ENCODE measurements at regions not wholly inside any gene's neighbourhood (a gene's known extent, or its start where the extent isn't known, plus 50 kb on each side); places are given as distances from the start of the nearest gene placed in this dataset.

DNA sequence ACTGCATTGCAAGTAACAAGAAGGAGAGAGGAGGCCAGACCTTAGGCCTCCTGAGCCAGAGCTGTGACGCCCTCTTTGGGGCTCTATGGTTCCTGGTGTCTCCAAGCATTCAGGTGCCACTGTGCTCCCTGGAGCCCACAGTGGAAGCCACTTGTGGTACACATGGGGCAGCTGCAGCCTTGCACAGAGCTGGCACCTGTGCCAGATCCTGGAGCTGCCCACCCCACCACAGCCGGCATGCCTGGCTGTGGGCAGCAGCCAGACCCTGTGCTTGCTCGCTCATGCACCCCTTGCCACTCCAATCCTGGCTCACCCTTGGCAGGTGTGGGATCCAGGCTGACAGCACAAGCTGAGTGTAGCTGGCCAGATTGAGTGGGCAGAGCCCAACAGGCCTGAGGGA lies 173.8 kb upstream of the SMIM30 start:
- Histone ChIP-seq H3K27ac (ENCODE audit: low read depth in 2 of 2, low read length in 1 of 2) (no peak overlapping the region), H3K4me1 (ENCODE audit: control insufficient read depth in 1 of 2, insufficient read depth in 2 of 2, low read depth in 1 of 2, low read length in 1 of 2) (no peaks in the 10 kb centered on the region), H3K9me2 (0 out of 2 replicates have a peak, but pooled peaks cover 5% of the 10 kb centered on the region), H4K20me1 (ENCODE audit: insufficient read depth) (no peaks in the 10 kb centered on the region), H3K79me2 (ENCODE audit: insufficient read depth) (no peaks in the 10 kb centered on the region), H3K9me3 (no peaks in the 10 kb centered on the region), H3K27me3 (ENCODE audit: insufficient read depth) (no peaks in the 10 kb centered on the region), H2AFZ (ENCODE audit: low read depth) (no peak overlapping the region), H3K4me3 (ENCODE audit: low read depth in 2 of 2, low read length in 1 of 2) (no peak overlapping the region), H3K9ac (no peak overlapping the region), H3K36me3 (replicated peaks in 1 of 2; ENCODE audit: control insufficient read depth in 1 of 2, insufficient read depth in 2 of 2, low read length in 1 of 2) (no peaks in the 10 kb centered on the region), H3F3A (replicated peaks; ENCODE audit: insufficient read depth) (peaks cover 3% of the 10 kb centered on the region), H3K4me2 (no peak overlapping the region)
- POLR2A ChIA-PET, result no interaction called here
- CTCF ChIA-PET, result interaction anchor here (0.8 kb wide), 1 partner anchor 15 kb away, joined by 3 read pairs; no protein-coding TSS in a partner anchor
- TF ChIP-seq SMC3 (IDR thresholded peaks at IDR 0.05; ENCODE audit: low read depth, low read length), result no peak
- DNase-seq, result no peak
- 71% methylated on average over 2 of the region's 3 CpGs for WGBS (ENCODE audit: low lambda C conversion rate)

DNA sequence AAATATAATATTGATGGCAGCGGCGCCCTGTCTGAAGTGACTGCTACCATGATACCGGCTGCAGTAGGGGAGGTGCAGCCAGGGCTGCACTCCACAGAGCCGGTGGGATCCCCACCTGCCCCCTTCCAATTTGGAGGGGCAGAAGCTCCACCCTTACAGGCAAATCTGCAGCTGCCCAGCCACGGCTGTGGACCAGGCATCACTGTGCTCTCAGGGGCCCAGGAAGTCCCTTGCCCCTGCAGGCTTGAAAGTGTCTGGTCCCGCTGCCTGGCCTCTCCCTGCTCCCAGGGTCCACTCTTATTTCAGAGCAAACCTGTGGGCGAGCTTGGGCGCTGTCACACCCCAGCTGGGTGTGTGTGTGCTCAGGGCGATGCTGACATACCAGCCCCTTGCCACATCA lies 172.7 kb upstream of the SMIM30 start:
- Histone ChIP-seq H3K27me3 (ENCODE audit: insufficient read depth) (no peaks in the 10 kb centered on the region), H3F3A (replicated peaks; ENCODE audit: insufficient read depth) (peaks cover 3% of the 10 kb centered on the region), H3K9me2 (0 out of 2 replicates have a peak, but pooled peaks cover 4% of the 10 kb centered on the region), H3K9me3 (no peaks in the 10 kb centered on the region), H3K27ac (ENCODE audit: low read depth in 2 of 2, low read length in 1 of 2) (no peak overlapping the region), H3K36me3 (replicated peaks in 1 of 2; ENCODE audit: control insufficient read depth in 1 of 2, insufficient read depth in 2 of 2, low read length in 1 of 2) (no peaks in the 10 kb centered on the region), H2AFZ (ENCODE audit: low read depth) (no peak overlapping the region), H3K79me2 (ENCODE audit: insufficient read depth) (no peaks in the 10 kb centered on the region), H4K20me1 (ENCODE audit: insufficient read depth) (no peaks in the 10 kb centered on the region), H3K4me3 (ENCODE audit: low read depth in 2 of 2, low read length in 1 of 2) (no peak overlapping the region), H3K4me2 (no peak overlapping the region), H3K9ac (no peak overlapping the region), H3K4me1 (ENCODE audit: control insufficient read depth in 1 of 2, insufficient read depth in 2 of 2, low read depth in 1 of 2, low read length in 1 of 2) (no peaks in the 10 kb centered on the region)
- no peak for TF ChIP-seq GATA2 (CRISPR knock-in tag; IDR thresholded peaks at IDR 0.05)
- TF ChIP-seq SMC3 (IDR thresholded peaks at IDR 0.05; ENCODE audit: low read depth, low read length), result no peak
- no peak for TF ChIP-seq RCOR1 (IDR thresholded peaks at IDR 0.05; ENCODE audit: low read length)
- TF ChIP-seq POLR2AphosphoS5 (IDR thresholded peaks at IDR 0.05; ENCODE audit: low read depth, low read length), result no peak
- TF ChIP-seq, protein P1, sequence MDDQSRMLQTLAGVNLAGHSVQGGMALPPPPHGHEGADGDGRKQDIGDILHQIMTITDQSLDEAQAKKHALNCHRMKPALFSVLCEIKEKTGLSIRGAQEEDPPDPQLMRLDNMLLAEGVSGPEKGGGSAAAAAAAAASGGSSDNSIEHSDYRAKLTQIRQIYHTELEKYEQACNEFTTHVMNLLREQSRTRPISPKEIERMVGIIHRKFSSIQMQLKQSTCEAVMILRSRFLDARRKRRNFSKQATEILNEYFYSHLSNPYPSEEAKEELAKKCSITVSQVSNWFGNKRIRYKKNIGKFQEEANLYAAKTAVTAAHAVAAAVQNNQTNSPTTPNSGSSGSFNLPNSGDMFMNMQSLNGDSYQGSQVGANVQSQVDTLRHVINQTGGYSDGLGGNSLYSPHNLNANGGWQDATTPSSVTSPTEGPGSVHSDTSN (IDR thresholded peaks at IDR 0.05), result no peak
- no peak for TF ChIP-seq MXI1 (IDR thresholded peaks at IDR 0.05; ENCODE audit: low read depth, low read length)
- no peak for TF ChIP-seq CHD2 (IDR thresholded peaks at IDR 0.05; ENCODE audit: low read length, partially characterized antibody)
- no peak for TF ChIP-seq RFX5 (IDR thresholded peaks at IDR 0.05; ENCODE audit: low read length)
- no peak for TF ChIP-seq RAD21 (IDR thresholded peaks at IDR 0.05; ENCODE audit: low read length)
- no peak for TF ChIP-seq NFIC (IDR thresholded peaks at IDR 0.05; ENCODE audit: borderline replicate concordance)
- TF ChIP-seq GABPA (IDR thresholded peaks at IDR 0.05; ENCODE audit: low read depth), result no peak
- TF ChIP-seq, protein P2, sequence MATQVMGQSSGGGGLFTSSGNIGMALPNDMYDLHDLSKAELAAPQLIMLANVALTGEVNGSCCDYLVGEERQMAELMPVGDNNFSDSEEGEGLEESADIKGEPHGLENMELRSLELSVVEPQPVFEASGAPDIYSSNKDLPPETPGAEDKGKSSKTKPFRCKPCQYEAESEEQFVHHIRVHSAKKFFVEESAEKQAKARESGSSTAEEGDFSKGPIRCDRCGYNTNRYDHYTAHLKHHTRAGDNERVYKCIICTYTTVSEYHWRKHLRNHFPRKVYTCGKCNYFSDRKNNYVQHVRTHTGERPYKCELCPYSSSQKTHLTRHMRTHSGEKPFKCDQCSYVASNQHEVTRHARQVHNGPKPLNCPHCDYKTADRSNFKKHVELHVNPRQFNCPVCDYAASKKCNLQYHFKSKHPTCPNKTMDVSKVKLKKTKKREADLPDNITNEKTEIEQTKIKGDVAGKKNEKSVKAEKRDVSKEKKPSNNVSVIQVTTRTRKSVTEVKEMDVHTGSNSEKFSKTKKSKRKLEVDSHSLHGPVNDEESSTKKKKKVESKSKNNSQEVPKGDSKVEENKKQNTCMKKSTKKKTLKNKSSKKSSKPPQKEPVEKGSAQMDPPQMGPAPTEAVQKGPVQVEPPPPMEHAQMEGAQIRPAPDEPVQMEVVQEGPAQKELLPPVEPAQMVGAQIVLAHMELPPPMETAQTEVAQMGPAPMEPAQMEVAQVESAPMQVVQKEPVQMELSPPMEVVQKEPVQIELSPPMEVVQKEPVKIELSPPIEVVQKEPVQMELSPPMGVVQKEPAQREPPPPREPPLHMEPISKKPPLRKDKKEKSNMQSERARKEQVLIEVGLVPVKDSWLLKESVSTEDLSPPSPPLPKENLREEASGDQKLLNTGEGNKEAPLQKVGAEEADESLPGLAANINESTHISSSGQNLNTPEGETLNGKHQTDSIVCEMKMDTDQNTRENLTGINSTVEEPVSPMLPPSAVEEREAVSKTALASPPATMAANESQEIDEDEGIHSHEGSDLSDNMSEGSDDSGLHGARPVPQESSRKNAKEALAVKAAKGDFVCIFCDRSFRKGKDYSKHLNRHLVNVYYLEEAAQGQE (IDR thresholded peaks at IDR 0.05; ENCODE audit: low read depth, low read length), result no peak
- no peak for TF ChIP-seq MAX (IDR thresholded peaks at IDR 0.05; ENCODE audit: low read depth)
- no peak for TF ChIP-seq FOXJ3 (CRISPR knock-in tag; IDR thresholded peaks at IDR 0.05)
- no peak for TF ChIP-seq MEF2A (IDR thresholded peaks at IDR 0.05; ENCODE audit: borderline replicate concordance, low read depth)
- TF ChIP-seq, protein P3, sequence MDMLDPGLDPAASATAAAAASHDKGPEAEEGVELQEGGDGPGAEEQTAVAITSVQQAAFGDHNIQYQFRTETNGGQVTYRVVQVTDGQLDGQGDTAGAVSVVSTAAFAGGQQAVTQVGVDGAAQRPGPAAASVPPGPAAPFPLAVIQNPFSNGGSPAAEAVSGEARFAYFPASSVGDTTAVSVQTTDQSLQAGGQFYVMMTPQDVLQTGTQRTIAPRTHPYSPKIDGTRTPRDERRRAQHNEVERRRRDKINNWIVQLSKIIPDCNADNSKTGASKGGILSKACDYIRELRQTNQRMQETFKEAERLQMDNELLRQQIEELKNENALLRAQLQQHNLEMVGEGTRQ (IDR thresholded peaks at IDR 0.05; ENCODE audit: borderline replicate concordance, low read depth, low read length), result no peak
- TF ChIP-seq CTCF (IDR thresholded peaks at IDR 0.05), result no peak
- no peak for TF ChIP-seq NRF1 (IDR thresholded peaks at IDR 0.05; ENCODE audit: low read depth, low read length)
- TF ChIP-seq EP300 (IDR thresholded peaks at IDR 0.05; ENCODE audit: borderline replicate concordance in 1 of 2, low read depth in 1 of 2, low read length in 1 of 2), result no peak
- no peak for DNase-seq
- CTCF ChIA-PET, result interaction anchor here (2.5 to 3.0 kb wide), 3 partner anchors 9 to 277 kb away, joined by 11 to 34 read pairs (median 15); no protein-coding TSS in a partner anchor
- WGBS (ENCODE audit: low lambda C conversion rate), result 68% methylated on average over 8 of the region's 9 CpGs
- POLR2A ChIA-PET, result no interaction called here
